Trophoblast cell (in vitro differentiated cells and primary cell): ENCODE measurements at regions not wholly inside any gene's neighbourhood (a gene's known extent, or its start where the extent isn't known, plus 50 kb on each side); places are given as distances from the start of the nearest gene placed in this dataset.

ENCODE experiments used
- DNase-seq, 2 donors: peaks; one replicate each; pipeline ENCODE4 v3.0.0-alpha.2; 2016
- H2AFZ ChIP-seq: 2 replicates; pipeline ENCODE4 v1.6.1; 2013; ENCODE audit warnings: low read length, moderate library complexity, mild to moderate bottlenecking; ENCODE audit not compliant: insufficient read depth, poor library complexity
- H2AK5ac ChIP-seq: 2 replicates; pipeline ENCODE4 v1.6.1; 2013; ENCODE audit warnings: mild to moderate bottlenecking, low read length
- H2BK120ac ChIP-seq: 2 replicates; pipeline ENCODE4 v1.6.1; 2013; ENCODE audit warnings: low read length, mild to moderate bottlenecking, moderate library complexity; ENCODE audit not compliant: insufficient read depth, poor library complexity
- H2BK12ac ChIP-seq: 2 replicates; pipeline ENCODE4 v1.6.1; 2013; ENCODE audit warnings: mild to moderate bottlenecking, low read length, moderate library complexity
- H2BK5ac ChIP-seq: 2 replicates; pipeline ENCODE4 v1.6.1; 2013; ENCODE audit warnings: low read length, low read depth, moderate library complexity, mild to moderate bottlenecking; ENCODE audit not compliant: poor library complexity
- H3K14ac ChIP-seq: 2 replicates; pipeline ENCODE4 v1.6.1; 2013; ENCODE audit warnings: mild to moderate bottlenecking, low read length
- H3K18ac ChIP-seq: 2 replicates; pipeline ENCODE4 v1.6.1; 2013; ENCODE audit warnings: mild to moderate bottlenecking, low read length
- H3K23ac ChIP-seq: 2 replicates; pipeline ENCODE4 v1.6.1; 2013; ENCODE audit warnings: low read length
- H3K27ac ChIP-seq: 2 replicates; pipeline ENCODE4 v1.5.1; 2013; ENCODE audit warnings: low read depth, mild to moderate bottlenecking, inconsistent platforms, low read length, moderate library complexity
- H3K27me3 ChIP-seq: 2 replicates; pipeline ENCODE4 v1.6.1; 2013; ENCODE audit warnings: inconsistent platforms, mild to moderate bottlenecking, low read length, moderate library complexity; ENCODE audit not compliant: insufficient read depth
- H3K36me3 ChIP-seq, 2 experiments: 1 replicate in 1 of 2; 2 replicates in 1 of 2; pipeline ENCODE4 v1.6.1; 2013; ENCODE audit warnings: low read length in 2 of 2, mild to moderate bottlenecking in 2 of 2, moderate library complexity in 1 of 2; ENCODE audit not compliant: insufficient read depth in 2 of 2, control insufficient read depth in 1 of 2
- H3K4ac ChIP-seq: 2 replicates; pipeline ENCODE4 v1.6.1; 2013; ENCODE audit warnings: low read depth, mild to moderate bottlenecking, low read length, moderate library complexity
- H3K4me1 ChIP-seq, 2 experiments: 1 replicate in 1 of 2; 2 replicates in 1 of 2; pipeline ENCODE4 v1.6.1; 2013; ENCODE audit warnings: low read length in 2 of 2, mild to moderate bottlenecking in 2 of 2, moderate library complexity in 1 of 2; ENCODE audit not compliant: insufficient read depth in 2 of 2, control insufficient read depth in 1 of 2
- H3K4me2 ChIP-seq: 2 replicates; pipeline ENCODE4 v1.6.1; 2013; ENCODE audit warnings: inconsistent platforms, mild to moderate bottlenecking, low read length, moderate library complexity
- H3K4me3 ChIP-seq: 2 replicates; pipeline ENCODE4 v1.5.1; 2013; ENCODE audit warnings: mild to moderate bottlenecking, low read depth, low read length, inconsistent platforms
- H3K79me1 ChIP-seq: one replicate; pipeline ENCODE4 v1.6.1; 2013; ENCODE audit warnings: low read length
- H3K79me2 ChIP-seq: 2 replicates; pipeline ENCODE4 v1.6.1; 2013; ENCODE audit warnings: low read length, mild to moderate bottlenecking; ENCODE audit not compliant: control insufficient read depth, insufficient read depth, poor library complexity
- H3K9ac ChIP-seq: 2 replicates; pipeline ENCODE4 v1.6.1; 2013; ENCODE audit warnings: mild to moderate bottlenecking, low read length
- H3K9me3 ChIP-seq: 2 replicates; pipeline ENCODE4 v1.6.1; 2013; ENCODE audit warnings: low read depth, mild to moderate bottlenecking, control low read depth, inconsistent platforms, low read length; ENCODE audit not compliant: insufficient read depth
- H4K12ac ChIP-seq: 2 replicates; pipeline ENCODE4 v1.6.1; 2013; ENCODE audit warnings: low read depth, mild to moderate bottlenecking, low read length, moderate library complexity
- H4K8ac ChIP-seq: 2 replicates; pipeline ENCODE4 v1.6.1; 2013; ENCODE audit warnings: low read depth, mild to moderate bottlenecking, low read length, moderate library complexity
- H4K91ac ChIP-seq: one replicate; pipeline ENCODE4 v1.6.1; 2013; ENCODE audit warnings: low read depth, mild to moderate bottlenecking, low read length, moderate library complexity
- WGBS: extraction: QIAGEN DNeasy Blood & Tissue Kit; methylation state at CpG from one replicate; pipeline ENCODE4 v1.1.7; 2013; ENCODE audit warnings: missing lambda C conversion rate; ENCODE audit not compliant: insufficient read length, insufficient coverage; ENCODE audit errors: extremely low coverage; 5-methylcytosine and 5-hydroxymethylcytosine counted together

GRCh38 chr13:82713687-82714405 is 1168.4 kb downstream of the SLITRK1 start:
- no peak overlapping the region for H3K23ac ChIP-seq
- H2AK5ac ChIP-seq: no peak overlapping the region
- no peaks in the 10 kb centered on the region for H3K9me3 ChIP-seq
- no peak overlapping the region for H3K4ac ChIP-seq
- no peak overlapping the region for H3K27ac ChIP-seq
- no peaks in the 10 kb centered on the region for H3K79me1 ChIP-seq
- H3K14ac ChIP-seq: no peak overlapping the region
- H4K12ac ChIP-seq: no peak overlapping the region
- no peak overlapping the region for H3K4me3 ChIP-seq
- H3K79me2 ChIP-seq: no peaks in the 10 kb centered on the region
- no peak overlapping the region for H3K9ac ChIP-seq
- H3K18ac ChIP-seq: no peak overlapping the region
- no peaks in the 10 kb centered on the region for H3K36me3 ChIP-seq
- H2BK12ac ChIP-seq: no peak overlapping the region
- H3K4me2 ChIP-seq: no peak overlapping the region
- H4K91ac ChIP-seq: no peak overlapping the region
- no peak for DNase-seq
- no CpG with 5 or more reads among the region's 3 CpGs for WGBS
- H4K8ac ChIP-seq: no peak overlapping the region
- no peak overlapping the region for H2BK120ac ChIP-seq
- no peak overlapping the region for H2AFZ ChIP-seq
- H2BK5ac ChIP-seq: no peak overlapping the region
- H3K4me1 ChIP-seq: no peaks in the 10 kb centered on the region
- H3K27me3 ChIP-seq: no peaks in the 10 kb centered on the region

- Histone ChIP-seq H2AK5ac (no peak overlapping the region), H4K8ac (no peak overlapping the region), H2BK120ac (no peak overlapping the region), H3K14ac (no peak overlapping the region), H3K9ac (no peak overlapping the region), H3K79me1 (no peaks in the 10 kb centered on the region), H3K79me2 (no peaks in the 10 kb centered on the region), H3K23ac (no peak overlapping the region), H3K27me3 (no peaks in the 10 kb centered on the region), H3K18ac (no peak overlapping the region), H3K4me3 (no peak overlapping the region), H4K91ac (no peak overlapping the region), H3K4ac (no peak overlapping the region), H2BK5ac (no peak overlapping the region), H2BK12ac (no peak overlapping the region), H3K4me2 (no peak overlapping the region), H3K36me3 (no peaks in the 10 kb centered on the region), H3K4me1 (no peaks in the 10 kb centered on the region), H2AFZ (no peak overlapping the region), H3K9me3 (no peaks in the 10 kb centered on the region), H3K27ac (no peak overlapping the region), H4K12ac (no peak overlapping the region)
- WGBS: no CpG with 5 or more reads among the region's 1 CpG
- no peak for DNase-seq
These were observed 1179.8 kb downstream of the SLITRK1 start for GRCh38 chr13:82702513-82702912.

GRCh38 chr13:82701020-82701419 is 1181.3 kb downstream of the SLITRK1 start:
- Histone ChIP-seq H3K23ac (no peak overlapping the region), H3K9ac (no peak overlapping the region), H3K27ac (no peak overlapping the region), H3K9me3 (no peaks in the 10 kb centered on the region), H4K8ac (no peak overlapping the region), H4K91ac (no peak overlapping the region), H3K4ac (no peak overlapping the region), H3K4me2 (no peak overlapping the region), H3K18ac (no peak overlapping the region), H3K27me3 (no peaks in the 10 kb centered on the region), H3K4me1 (no peaks in the 10 kb centered on the region), H2BK120ac (no peak overlapping the region), H3K79me2 (no peaks in the 10 kb centered on the region), H3K4me3 (no peak overlapping the region), H3K79me1 (no peaks in the 10 kb centered on the region), H3K14ac (no peak overlapping the region), H4K12ac (no peak overlapping the region), H2BK12ac (no peak overlapping the region), H2BK5ac (no peak overlapping the region), H3K36me3 (no peaks in the 10 kb centered on the region), H2AK5ac (no peak overlapping the region), H2AFZ (no peak overlapping the region)
- no peak for DNase-seq
- WGBS: no CpG with 5 or more reads among the region's 2 CpGs

- Histone ChIP-seq H3K27me3 (no peaks in the 10 kb centered on the region), H3K4me1 (no peaks in the 10 kb centered on the region), H3K4me3 (no peak overlapping the region), H3K14ac (no peak overlapping the region), H3K9me3 (no peaks in the 10 kb centered on the region), H3K36me3 (no peaks in the 10 kb centered on the region), H3K9ac (no peak overlapping the region), H2AFZ (no peak overlapping the region), H2BK12ac (no peak overlapping the region), H4K91ac (no peak overlapping the region), H3K4ac (no peak overlapping the region), H3K79me2 (no peaks in the 10 kb centered on the region), H3K79me1 (no peaks in the 10 kb centered on the region), H2BK120ac (no peak overlapping the region), H4K8ac (no peak overlapping the region), H3K4me2 (no peak overlapping the region), H4K12ac (no peak overlapping the region), H3K27ac (no peak overlapping the region), H3K23ac (no peak overlapping the region), H2AK5ac (no peak overlapping the region), H2BK5ac (no peak overlapping the region), H3K18ac (no peak overlapping the region)
- DNase-seq: no peak
These were observed 1183.3 kb downstream of the SLITRK1 start for GRCh38 chr13:82698941-82699340.
